Body of pancreas (tissue), 4 donors: ENCODE measurements at regions not wholly inside any gene's neighbourhood (a gene's known extent, or its start where the extent isn't known, plus 50 kb on each side); places are given as distances from the start of the nearest gene placed in this dataset.

Experiments
- CTCF ChIP-seq, 7 experiments: fragments of 450-650 bp in 4 of 7; fragments of 200-600 bp in 3 of 7; sonication (generic) in 3 of 7; IDR thresholded peaks; one replicate each; pipeline ENCODE4 v1.5.1; 2016 to 2019; ENCODE audit warnings: antibody characterized with exemption in 7 of 7
- POLR2A ChIP-seq, 3 donors: fragments of 450-650 bp; IDR thresholded peaks; one replicate each; pipeline ENCODE4 v1.6.1; 2016; ENCODE audit warnings: antibody characterized with exemption in 3 of 3, mild to moderate bottlenecking in 2 of 3

GRCh38 chr13:97615266-97615665 lies 181.3 kb downstream of the RAP2A start:
- TF ChIP-seq POLR2A (IDR thresholded peaks at IDR 0.05) (no peak), CTCF (IDR thresholded peaks at IDR 0.05) (no peak)
